HG03565 (cell line): ENCODE measurements at regions not wholly inside any gene's neighbourhood (a gene's known extent, or its start where the extent isn't known, plus 50 kb on each side); places are given as distances from the start of the nearest gene placed in this dataset.
A peak's percentile ranks its signal among the peaks of the same experiment; 100 is the strongest.
"Not testable (repeated sequence)": the region's sequence is repeated elsewhere in the genome, so short reads cannot be mapped to it uniquely, and the experiment has no call there.

ENCODE experiments used
- ATAC-seq: cut with Tn5 transposase; IDR thresholded peaks from one replicate; pipeline ENCODE4 v1.9.1; 2021; ENCODE audit warnings: mild to moderate bottlenecking, moderate library complexity; ENCODE audit not compliant: unreplicated experiment

GRCh38 chr21:14829685-14830084 is 235.1 kb downstream of the NRIP1 start:
- no peak for ATAC-seq

DNA sequence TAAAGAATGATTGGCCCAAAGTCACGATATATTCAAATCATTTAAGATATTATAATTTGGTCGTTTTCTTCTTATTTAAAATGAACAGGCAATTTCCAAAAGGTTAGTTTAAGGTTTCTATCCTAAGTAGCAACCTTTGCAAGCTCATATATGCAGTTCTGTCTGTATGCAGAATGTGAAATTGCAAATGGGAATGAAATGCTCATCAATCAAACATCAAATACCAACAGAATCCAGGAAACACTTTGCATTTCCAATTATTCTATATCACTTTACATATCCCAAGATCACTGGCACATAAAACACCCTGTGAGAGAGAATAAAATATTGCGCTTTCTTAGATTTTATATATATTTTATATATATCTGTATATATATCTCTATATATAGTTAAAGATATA is 237.3 kb downstream of the NRIP1 start:
- no peak for ATAC-seq

DNA sequence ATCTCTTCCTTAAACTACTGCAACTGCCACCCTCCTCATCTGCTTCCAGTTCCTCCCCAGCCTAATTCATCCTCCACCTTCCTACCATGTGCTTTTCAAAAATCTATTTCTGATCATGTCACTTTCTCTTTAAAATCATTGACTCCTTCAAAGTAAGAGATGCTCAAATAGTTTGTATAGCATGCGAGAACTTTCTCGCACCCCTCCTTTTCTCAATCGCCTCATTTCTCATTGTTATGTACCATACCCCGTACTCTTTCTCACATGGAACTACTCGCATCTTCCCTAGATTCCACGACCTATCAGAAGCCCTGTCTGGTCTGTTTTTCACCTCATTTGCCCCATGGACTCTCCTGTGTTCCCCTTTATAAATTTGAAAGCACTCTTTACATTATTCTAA is 238.2 kb downstream of the NRIP1 start:
- ATAC-seq = no peak

GRCh38 chr21:14825514-14825974 is 239.3 kb downstream of the NRIP1 start:
- peak; percentile 63 for ATAC-seq

DNA sequence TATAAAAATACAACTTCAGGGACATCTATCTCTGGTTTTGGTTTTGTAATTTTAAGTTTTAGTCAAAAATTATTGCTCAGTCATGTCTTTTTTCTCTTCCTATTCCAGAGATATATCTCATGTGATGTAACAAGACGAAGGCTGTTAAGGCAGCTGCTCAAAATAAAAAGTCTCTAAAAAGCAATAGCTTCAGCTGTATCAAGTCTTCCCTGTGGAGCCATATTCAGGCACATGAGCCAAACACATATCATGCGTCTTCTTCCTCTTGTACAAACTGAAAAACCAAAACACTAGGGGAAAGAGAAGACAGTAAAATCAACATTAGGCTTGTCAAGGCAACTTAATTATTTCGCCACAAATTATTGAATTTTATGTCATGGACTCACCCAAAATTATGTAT is 240.7 kb downstream of the NRIP1 start:
- ATAC-seq = no peak

DNA sequence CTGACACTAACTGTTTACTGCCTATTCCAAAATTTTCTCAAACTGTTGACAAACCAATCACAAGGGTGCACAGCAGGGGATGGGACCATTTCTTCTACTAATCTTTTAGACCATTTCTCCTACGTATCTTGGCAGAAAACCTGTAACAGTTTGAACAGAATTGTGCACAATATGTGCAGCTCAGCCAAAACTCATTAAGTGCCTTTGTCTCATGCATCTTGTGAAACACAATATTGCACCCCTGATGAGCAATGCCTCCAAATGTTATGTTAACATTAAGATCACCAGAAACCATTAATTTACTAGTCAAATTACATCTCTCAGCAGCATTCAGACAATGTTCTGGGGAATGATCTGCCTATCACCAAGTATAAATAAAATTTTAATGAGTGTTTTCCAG is 247.5 kb downstream of the NRIP1 start:
- ATAC-seq = no peak

DNA sequence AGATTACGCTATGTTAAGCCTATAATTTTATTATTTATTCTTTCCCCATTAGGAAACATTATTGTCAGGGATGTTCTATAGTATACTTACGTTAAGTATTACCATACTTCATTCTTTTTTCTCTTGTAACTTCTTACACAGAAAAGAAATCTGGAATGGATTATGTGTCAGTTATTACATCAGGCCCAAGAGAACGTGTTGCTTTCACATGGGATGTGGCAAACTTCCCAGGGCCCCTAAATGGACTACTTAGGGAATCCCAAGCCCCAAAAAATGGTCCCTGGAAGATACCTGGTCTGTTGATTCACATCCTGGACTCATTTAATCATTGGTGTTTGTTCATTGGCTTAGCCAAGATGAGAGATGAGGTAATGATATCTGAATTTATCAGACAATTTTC is 249.8 kb downstream of the NRIP1 start:
- no peak for ATAC-seq

DNA sequence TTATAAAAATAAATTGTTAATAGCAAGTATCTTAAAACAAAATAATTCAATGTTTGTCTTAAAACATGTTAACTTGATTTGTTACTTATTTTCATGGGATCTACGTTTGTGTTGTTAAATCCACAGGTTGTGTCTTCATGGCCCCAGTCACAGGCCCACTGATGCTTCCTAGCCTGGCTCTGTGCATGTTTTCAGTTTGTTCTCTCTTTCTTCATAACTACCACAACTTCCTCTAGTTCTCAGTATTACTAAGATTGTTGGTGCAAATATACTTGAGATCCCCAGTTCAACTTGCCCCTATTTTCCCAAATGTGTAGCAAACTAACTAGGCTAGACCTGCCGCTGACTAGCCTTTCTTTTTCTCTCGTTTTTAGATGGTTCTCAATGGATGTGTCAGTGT is 250.5 kb downstream of the NRIP1 start:
- ATAC-seq = no peak

DNA sequence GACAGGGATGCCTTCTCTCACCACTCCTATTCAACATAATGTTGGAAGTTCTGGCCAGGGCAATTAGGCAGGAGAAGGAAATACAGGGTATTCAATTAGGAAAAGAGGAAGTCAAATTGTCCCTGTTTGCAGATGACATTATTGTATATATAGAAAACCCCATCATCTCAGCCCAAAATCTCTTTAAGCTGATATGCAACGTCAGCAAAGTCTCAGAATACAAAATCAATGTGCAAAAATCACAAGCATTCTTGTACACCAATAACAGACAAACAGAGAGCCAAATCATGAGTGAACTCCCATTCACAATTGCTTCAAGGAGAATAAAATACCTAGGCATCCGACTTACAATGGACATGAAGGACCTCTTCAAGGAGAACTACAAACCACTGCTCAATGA is 258.1 kb upstream of the SAMSN1 start:
- ATAC-seq = not testable (repeated sequence)

DNA sequence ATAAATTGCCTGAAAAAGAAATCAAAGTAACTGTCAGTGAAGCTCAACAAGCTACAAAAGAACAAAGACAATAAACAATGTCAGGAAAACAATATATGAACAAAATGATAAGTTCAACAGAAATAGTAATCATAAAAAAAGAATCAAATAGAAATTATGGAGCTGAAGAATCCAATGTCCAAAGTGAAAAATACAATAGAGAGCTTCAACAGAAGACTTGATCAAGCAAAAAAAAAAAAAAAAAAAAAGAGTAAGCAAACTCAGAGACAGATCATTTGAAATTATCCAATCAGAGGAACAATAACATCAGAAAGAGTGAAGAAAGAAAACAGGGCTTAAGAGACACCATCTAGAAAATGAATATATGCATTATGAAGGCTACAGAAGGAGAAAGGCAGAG is 251.4 kb upstream of the SAMSN1 start:
- ATAC-seq = no peak

- ATAC-seq = no peak
These were observed 241.2 kb upstream of the SAMSN1 start for GRCh38 chr21:14787312-14787711.

DNA sequence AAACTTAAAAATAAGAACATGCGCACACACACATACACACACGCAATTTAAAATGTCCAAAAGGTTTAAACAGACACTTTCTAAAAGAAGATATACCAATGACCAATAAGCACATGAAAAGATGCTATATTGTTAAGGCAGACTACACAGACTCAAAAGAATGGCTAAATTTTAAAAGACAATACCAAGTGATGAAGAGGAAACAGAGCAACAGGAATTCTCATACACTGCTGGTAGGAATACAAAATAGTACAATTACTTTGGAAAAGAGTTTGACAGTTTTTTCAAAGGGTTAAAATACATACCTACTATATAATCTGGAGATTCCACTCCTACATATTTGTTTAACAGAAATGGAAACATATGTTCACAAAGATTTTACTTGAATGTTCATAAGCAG is 239.6 kb upstream of the SAMSN1 start:
- no peak for ATAC-seq

- ATAC-seq = no peak
These were observed 227.7 kb upstream of the SAMSN1 start for GRCh38 chr21:14773777-14774345.

DNA sequence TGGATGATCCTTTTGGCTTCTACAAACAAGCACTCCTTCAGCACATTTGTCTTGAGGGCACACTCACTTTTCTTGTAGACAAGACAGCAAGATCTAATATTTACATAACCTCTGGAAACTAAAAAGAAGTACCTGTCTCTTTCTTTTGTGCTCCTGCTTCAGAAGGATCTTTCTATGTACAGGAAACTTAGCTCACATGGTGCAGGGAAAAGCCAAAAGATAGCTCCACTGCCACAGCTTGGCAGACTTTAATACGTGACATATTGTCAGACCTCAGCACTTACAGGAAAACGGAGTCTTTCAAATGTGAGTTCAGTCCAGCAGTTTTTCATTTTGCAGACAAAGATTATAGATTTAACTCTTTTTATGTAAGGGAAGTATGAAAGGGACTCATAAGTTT is 225.5 kb upstream of the SAMSN1 start:
- no peak for ATAC-seq

DNA sequence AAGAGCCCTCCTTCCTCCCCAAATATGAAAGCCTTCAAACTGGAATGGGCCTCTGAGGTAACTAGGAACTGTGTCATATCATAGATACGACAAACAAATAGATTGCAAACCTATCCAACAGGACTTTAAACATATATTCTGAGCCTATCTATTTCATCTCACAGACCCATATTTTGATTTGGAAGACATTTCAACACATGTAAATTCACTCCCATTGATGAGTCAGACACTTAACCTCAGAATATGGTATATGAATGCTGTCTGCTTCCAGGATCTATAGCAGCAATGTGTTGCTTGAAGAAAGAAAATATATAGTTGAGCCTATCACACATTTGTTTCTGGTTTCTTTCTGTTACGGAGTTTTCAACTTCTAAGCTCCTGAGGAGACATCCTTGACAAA is 221.9 kb upstream of the SAMSN1 start:
- ATAC-seq = no peak

DNA sequence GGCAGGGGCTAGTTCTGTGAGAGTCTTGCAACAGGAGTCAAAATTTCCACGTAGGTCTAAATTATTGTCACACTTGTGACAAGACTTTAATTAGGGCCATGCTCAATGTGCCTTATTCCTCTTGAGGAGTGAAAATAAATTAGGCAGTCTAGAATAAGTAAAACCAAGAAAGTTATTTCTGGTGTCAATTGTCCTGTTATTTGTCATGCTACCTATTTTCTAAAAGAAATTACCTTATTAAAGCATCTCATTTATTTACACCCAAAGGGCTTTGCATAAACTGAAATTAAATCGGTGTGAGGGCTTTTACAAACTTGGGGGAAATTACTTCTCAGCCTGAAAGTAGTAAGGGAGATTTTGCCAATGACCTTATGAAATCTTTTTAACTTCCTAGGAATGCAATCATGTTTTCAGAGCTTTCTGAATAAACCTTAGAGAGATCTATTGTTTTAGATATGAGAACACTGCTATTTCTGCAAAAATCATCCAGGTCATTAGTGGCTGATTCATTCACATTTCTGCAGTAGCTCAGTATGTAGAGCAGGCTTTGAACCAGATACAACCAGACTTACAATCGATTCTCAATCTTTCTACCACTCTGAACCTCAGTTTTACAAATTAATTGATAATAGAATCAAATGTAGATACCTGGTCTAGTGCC is 221.2 kb upstream of the SAMSN1 start:
- ATAC-seq = no peak

GRCh38 chr21:14766241-14766640 is 220.1 kb upstream of the SAMSN1 start:
- ATAC-seq = no peak

GRCh38 chr21:14763695-14764064 is 217.6 kb upstream of the SAMSN1 start:
- ATAC-seq = peak; percentile 14

DNA sequence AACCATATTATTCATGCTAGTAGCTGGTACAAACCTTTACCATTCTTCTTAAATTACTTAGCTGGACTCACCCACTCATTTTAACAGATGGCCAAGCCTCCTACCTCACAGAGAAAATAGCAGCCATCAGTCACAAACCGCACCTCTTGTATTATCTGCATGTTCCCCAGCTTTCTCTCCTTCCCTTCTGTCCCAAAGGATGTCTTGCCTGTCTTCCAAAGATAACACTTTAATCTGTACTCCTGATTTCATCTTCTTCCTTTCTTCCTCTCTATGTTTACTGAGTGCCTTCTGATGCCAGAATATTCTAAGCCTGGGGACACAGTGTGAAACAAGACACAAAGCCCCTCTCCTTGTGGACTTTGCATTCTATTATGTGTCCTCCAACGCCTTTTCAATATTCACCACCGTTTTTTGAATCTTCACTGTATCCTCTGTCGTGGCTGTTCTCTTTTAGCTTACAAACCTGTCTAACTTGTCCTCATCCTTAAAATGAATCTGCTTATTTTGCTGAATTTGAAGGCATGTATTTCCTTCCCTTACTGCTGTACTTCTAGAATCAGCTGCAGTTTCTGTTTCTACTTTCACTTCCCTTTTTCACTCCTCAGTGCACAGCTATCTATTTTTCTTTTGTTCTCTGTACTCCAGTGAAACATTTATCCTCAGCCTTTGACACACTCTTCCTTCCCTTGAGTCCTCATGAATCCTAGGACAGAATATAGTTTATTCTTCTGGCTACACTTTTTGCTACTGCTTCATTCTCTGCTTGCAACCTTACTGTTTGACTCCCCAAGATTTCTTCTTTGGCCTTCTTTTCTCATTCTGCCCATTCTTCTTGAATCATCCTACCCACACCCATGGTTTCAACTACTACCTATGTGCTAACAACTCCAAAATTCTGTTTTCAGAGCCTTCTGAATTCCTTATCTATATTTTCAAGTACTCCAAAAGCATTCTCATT is 216.9 kb upstream of the SAMSN1 start:
- ATAC-seq = peak; percentile 96

- no peak for ATAC-seq
These were observed 216.2 kb upstream of the SAMSN1 start for GRCh38 chr21:14762327-14762726.

DNA sequence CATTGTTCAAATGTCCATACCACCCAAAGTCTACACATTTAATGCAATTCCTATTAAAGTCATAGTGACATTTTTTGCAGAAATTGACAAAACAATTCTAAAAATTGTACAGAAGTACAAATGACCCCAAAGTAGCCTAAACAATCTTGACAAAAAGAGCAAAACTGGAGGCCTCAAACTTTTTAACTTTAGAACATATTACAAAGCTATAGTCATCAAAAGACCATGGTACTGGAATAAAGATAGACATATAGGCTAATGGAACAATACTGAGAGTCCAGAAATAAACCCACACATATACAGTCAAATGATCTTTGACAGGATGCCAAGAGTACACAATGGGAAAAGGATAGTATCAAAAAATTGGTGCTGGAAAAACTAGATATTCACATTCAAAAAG is 213.2 kb upstream of the SAMSN1 start:
- no peak for ATAC-seq

- no peak for ATAC-seq
These were observed 212.7 kb upstream of the SAMSN1 start for GRCh38 chr21:14758849-14759248.
